Panc1 (cell line): ENCODE measurements at regions not wholly inside any gene's neighbourhood (a gene's known extent, or its start where the extent isn't known, plus 50 kb on each side); places are given as distances from the start of the nearest gene placed in this dataset.

Experiments
- ATAC-seq: fragments of 200-7000 bp; cut with Tn5 transposase; 2 replicates; pipeline ENCODE4 v1.9.1; 2020; ENCODE audit warnings: mild to moderate bottlenecking, moderate library complexity
- BruUV-seq: library from RNA; stranded (reverse); fragments of 400-500 nt; replicated peaks from 2 replicates; lab custom pipeline; 2021; lab: Mats Ljungman, UMichigan
- CTCF ChIA-PET: fragments of 300-600 bp; sonication (Branson Sonifier 250); formaldehyde crosslinking; loops from one replicate; lab custom pipeline; 2022; ENCODE audit warnings: antibody characterized with exemption; lab: Charles Lee
- POLR2A ChIA-PET: fragments of 300-600 bp; sonication (Branson Sonifier 250); formaldehyde crosslinking; loops from one replicate; lab custom pipeline; 2022; ENCODE audit warnings: antibody characterized with exemption; lab: Charles Lee
- DNase-seq: peaks from one replicate; pipeline ENCODE4 v3.0.0-alpha.2; 2010; ENCODE audit warnings: low read depth, low spot score
- H3K27ac ChIP-seq: 2 replicates; pipeline ENCODE4 v1.5.1; 2011; ENCODE audit warnings: mild to moderate bottlenecking, low read length, inconsistent platforms
- H3K27me3 ChIP-seq: fragments of 200-500 bp; sonication (Bioruptor generic); 2 replicates; pipeline ENCODE4 v1.6.0; 2014; ENCODE audit warnings: low read length, inconsistent platforms; ENCODE audit not compliant: control insufficient read depth, insufficient read depth
- H3K36me3 ChIP-seq: fragments of 200-500 bp; sonication (Bioruptor generic); 2 replicates; pipeline ENCODE4 v1.5.1; 2014; ENCODE audit warnings: inconsistent platforms, mild to moderate bottlenecking, low read length, moderate library complexity; ENCODE audit not compliant: control insufficient read depth, insufficient read depth
- H3K4me1 ChIP-seq: 2 replicates; pipeline ENCODE4 v1.5.1; 2011; ENCODE audit warnings: inconsistent platforms, mild to moderate bottlenecking, low read length, moderate library complexity; ENCODE audit not compliant: control insufficient read depth, insufficient read depth
- H3K4me3 ChIP-seq, 2 experiments: 2 replicates each; pipeline ENCODE4 v1.5.1; 2011 to 2012; ENCODE audit warnings: low read depth in 2 of 2, low read length in 2 of 2, mild to moderate bottlenecking in 2 of 2, inconsistent platforms in 1 of 2, moderate library complexity in 1 of 2
- H3K9me3 ChIP-seq: fragments of 200-500 bp; sonication (Bioruptor generic); 2 replicates; pipeline ENCODE4 v1.5.1; 2014; ENCODE audit warnings: low read depth, mild to moderate bottlenecking, inconsistent platforms, low read length, moderate library complexity; ENCODE audit not compliant: control insufficient read depth, insufficient read depth
- POLR2AphosphoS5 ChIP-seq: IDR thresholded peaks from 2 replicates; pipeline ENCODE4 v1.6.1; 2012; ENCODE audit warnings: mild to moderate bottlenecking, low read depth, low read length, moderate library complexity
- REST ChIP-seq, 2 experiments: IDR thresholded peaks; 2 replicates each; pipeline ENCODE4 v1.6.1; 2011 to 2012; ENCODE audit warnings: low read depth in 2 of 2, control low read depth in 1 of 2, low read length in 1 of 2, mild to moderate bottlenecking in 1 of 2, moderate library complexity in 1 of 2; ENCODE audit not compliant: insufficient read depth in 1 of 2
- SIN3A ChIP-seq: IDR thresholded peaks from 2 replicates; pipeline ENCODE4 v1.6.1; 2012; ENCODE audit warnings: low read depth, mild to moderate bottlenecking, low read length, moderate library complexity, borderline replicate concordance; ENCODE audit not compliant: insufficient read depth
- TCF7L2 ChIP-seq: IDR thresholded peaks from 2 replicates; pipeline ENCODE4 v1.6.1; 2011; ENCODE audit warnings: mild to moderate bottlenecking, low read depth, low read length, inconsistent platforms
- in situ Hi-C: cut with HindIII; loops from 2 replicates; pipeline ENCODE4 v1.10.0; 2016; ENCODE audit warnings: low sequenced_read_pairs, low pct_unique_long_range_greater_than_20kb
- intact Hi-C: fragments of 100-400 bp; cut with micrococcal nuclease; formaldehyde crosslinking; loops from one replicate; pipeline ENCODE4 v1.10.0; 2022; ENCODE audit not compliant: unreplicated experiment
- TF ChIP-seq, protein P1 (sequence below): fragments of 450-650 bp; IDR thresholded peaks from 2 replicates; pipeline ENCODE4 v1.5.1; 2017; ENCODE audit warnings: mild to moderate bottlenecking

- intact Hi-C loops (no loop called here), in situ Hi-C loops (no loop called here)
- no peaks in the 10 kb centered on the region for H3K27me3 ChIP-seq
- H3K9me3 ChIP-seq, result no peaks in the 10 kb centered on the region
- no peak overlapping the region for H3K27ac ChIP-seq
- no peaks in the 10 kb centered on the region for H3K36me3 ChIP-seq
- CTCF ChIA-PET, result no interaction called here
- POLR2A ChIA-PET, result no interaction called here
- H3K4me1 ChIP-seq, result no peaks in the 10 kb centered on the region
- ATAC-seq, result no peak
- no peak for DNase-seq
- TF ChIP-seq REST (IDR thresholded peaks at IDR 0.05; ENCODE audit: insufficient read depth in 1 of 2, low read depth in 2 of 2, low read length in 1 of 2) (no peak), TCF7L2 (no peak), POLR2AphosphoS5 (no peak), SIN3A (no peak)
- TF ChIP-seq, protein P1, sequence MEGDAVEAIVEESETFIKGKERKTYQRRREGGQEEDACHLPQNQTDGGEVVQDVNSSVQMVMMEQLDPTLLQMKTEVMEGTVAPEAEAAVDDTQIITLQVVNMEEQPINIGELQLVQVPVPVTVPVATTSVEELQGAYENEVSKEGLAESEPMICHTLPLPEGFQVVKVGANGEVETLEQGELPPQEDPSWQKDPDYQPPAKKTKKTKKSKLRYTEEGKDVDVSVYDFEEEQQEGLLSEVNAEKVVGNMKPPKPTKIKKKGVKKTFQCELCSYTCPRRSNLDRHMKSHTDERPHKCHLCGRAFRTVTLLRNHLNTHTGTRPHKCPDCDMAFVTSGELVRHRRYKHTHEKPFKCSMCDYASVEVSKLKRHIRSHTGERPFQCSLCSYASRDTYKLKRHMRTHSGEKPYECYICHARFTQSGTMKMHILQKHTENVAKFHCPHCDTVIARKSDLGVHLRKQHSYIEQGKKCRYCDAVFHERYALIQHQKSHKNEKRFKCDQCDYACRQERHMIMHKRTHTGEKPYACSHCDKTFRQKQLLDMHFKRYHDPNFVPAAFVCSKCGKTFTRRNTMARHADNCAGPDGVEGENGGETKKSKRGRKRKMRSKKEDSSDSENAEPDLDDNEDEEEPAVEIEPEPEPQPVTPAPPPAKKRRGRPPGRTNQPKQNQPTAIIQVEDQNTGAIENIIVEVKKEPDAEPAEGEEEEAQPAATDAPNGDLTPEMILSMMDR, result no peak
- no TSS peak for BruUV-seq
- H3K4me3 ChIP-seq, result no peak overlapping the region
These were observed 793.5 kb upstream of the SOX11 start for GRCh38 chr2:4898706-4899105.

- Histone ChIP-seq H3K4me3 (no peak overlapping the region), H3K36me3 (no peaks in the 10 kb centered on the region), H3K9me3 (no peaks in the 10 kb centered on the region), H3K27me3 (no peaks in the 10 kb centered on the region), H3K27ac (no peak overlapping the region), H3K4me1 (no peaks in the 10 kb centered on the region)
- DNase-seq (no peak), ATAC-seq (no peak)
- ChIA-PET CTCF (no interaction called here), POLR2A (no interaction called here)
- in situ Hi-C loops (no loop called here), intact Hi-C loops (no loop called here)
- TF ChIP-seq, protein P1, result no peak
- TF ChIP-seq SIN3A, result no peak
- BruUV-seq, result no TSS peak
These were observed 791.9 kb upstream of the SOX11 start for GRCh38 chr2:4900242-4900641.
